Fibroblast of villous mesenchyme (primary cell): ENCODE measurements at regions not wholly inside any gene's neighbourhood (a gene's known extent, or its start where the extent isn't known, plus 50 kb on each side); places are given as distances from the start of the nearest gene placed in this dataset.
A peak's percentile ranks its signal among the peaks of the same experiment; 100 is the strongest.

Experiments
- DNase-seq: peaks from one replicate; pipeline ENCODE4 v3.0.0-alpha.2; 2010; ENCODE audit warnings: low read depth
- H3K4me3 ChIP-seq: 2 replicates; pipeline ENCODE4 v1.5.1; 2011; ENCODE audit warnings: low read depth, mild to moderate bottlenecking, low read length
- CTCF ChIP-seq: IDR thresholded peaks from 2 replicates; pipeline ENCODE4 v1.5.1; 2012; ENCODE audit warnings: low read depth, mild to moderate bottlenecking, low read length; ENCODE audit not compliant: insufficient read depth

GRCh38 chr17:77323413-77324171, 182.8 kb downstream of the SEC14L1 start:
- DNase-seq = peak; percentile 87
- peak overlapping the region; percentile 84 for H3K4me3 ChIP-seq
- no peak for TF ChIP-seq CTCF

- no peak for TF ChIP-seq CTCF
- H3K4me3 ChIP-seq = peak overlapping the region; percentile 84
- no peak for DNase-seq
Measured at GRCh38 chr17:77324227-77324626, 183.5 kb downstream of the SEC14L1 start.

GRCh38 chr17:77325577-77326075, 184.9 kb downstream of the SEC14L1 start:
- TF ChIP-seq CTCF = no peak
- DNase-seq = peak; percentile 67
- H3K4me3 ChIP-seq = peak overlapping the region; percentile 37

GRCh38 chr17:77326076-77326591, 185.4 kb downstream of the SEC14L1 start:
- no peak for DNase-seq
- no peak for TF ChIP-seq CTCF

GRCh38 chr17:77326636-77327035, 185.9 kb downstream of the SEC14L1 start:
- H3K4me3 ChIP-seq = no peak overlapping the region
- no peak for DNase-seq
- TF ChIP-seq CTCF = no peak

More at GRCh38 chr17:77326076-77326591, 185.4 kb downstream of the SEC14L1 start:
- no peak overlapping the region for H3K4me3 ChIP-seq

GRCh38 chr17:77327181-77327565, 186.4 kb downstream of the SEC14L1 start:
- H3K4me3 ChIP-seq = no peak overlapping the region
- TF ChIP-seq CTCF = no peak
- DNase-seq = no peak
